ENCODE measurements at regions not wholly inside any gene's neighbourhood (a gene's known extent, or its start where the extent isn't known, plus 50 kb on each side); places are given as distances from the start of the nearest gene placed in this dataset.
"Not testable (repeated sequence)": the region's sequence is repeated elsewhere in the genome, so short reads cannot be mapped to it uniquely, and the experiment has no call there.

DNA sequence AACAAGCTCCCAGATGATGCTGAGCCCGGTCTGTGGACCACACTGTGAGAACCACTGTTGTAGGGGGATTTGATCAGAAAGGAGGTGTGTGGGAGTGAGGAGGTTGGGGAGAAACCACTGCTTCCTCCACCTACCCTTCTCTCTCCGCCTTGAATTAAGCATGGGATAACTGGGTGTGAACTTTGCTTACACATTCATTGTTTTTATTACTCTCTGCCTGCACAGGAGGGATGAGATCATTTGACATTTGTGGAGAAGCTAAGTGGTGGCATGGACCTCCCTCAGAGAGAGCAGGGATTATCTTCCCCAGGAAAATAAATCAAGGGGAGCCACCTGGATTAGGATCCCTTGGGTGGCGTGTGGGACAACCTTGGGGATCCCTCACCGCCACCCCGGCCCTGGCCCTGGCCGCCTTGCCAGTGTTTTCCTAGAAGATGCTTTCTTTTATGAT is 212.1 kb upstream of the ATP6AP2 start:
- Mint-ChIP-seq H3K27ac (no peak overlapping the region), H3K36me3 (ENCODE audit: low read depth) (no peaks in the 10 kb centered on the region), H3K27me3 (no peaks in the 10 kb centered on the region), H3K4me1 (no peaks in the 10 kb centered on the region), H3K9me3 (no peaks in the 10 kb centered on the region), H3K4me3 (no peak overlapping the region)
- no peak for DNase-seq
- intact Hi-C loops (cut with micrococcal nuclease) = no loop called here
- ChIA-PET POLR2A (no interaction called here), CTCF (no interaction called here)
- ATAC-seq (ENCODE audit: low read depth) = no peak
- TF ChIP-seq CTCF (IDR thresholded peaks at IDR 0.05) = no peak

DNA sequence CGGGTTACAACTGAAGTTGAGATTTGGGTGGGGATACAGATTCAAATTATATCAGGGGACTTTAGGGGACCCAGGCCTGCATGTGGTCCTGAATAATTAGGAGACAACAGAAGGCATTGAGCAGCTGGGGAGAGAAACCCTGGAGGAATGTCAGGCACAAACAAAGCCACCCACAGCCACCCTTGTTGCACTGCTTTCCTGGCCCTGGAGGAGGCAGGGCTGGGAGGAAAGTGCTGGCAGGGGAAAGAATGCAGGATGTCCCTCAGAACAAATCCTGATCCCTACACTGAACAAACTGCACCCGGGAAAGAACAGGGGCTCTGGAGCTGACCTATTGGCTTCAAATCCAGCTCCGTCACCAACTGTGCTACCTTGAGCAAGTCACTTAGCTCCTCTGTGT is 214.1 kb upstream of the ATP6AP2 start:
- no peak for TF ChIP-seq CTCF (IDR thresholded peaks at IDR 0.05)
- Mint-ChIP-seq H3K9me3 (no peaks in the 10 kb centered on the region), H3K36me3 (ENCODE audit: low read depth) (no peaks in the 10 kb centered on the region), H3K4me3 (no peak overlapping the region), H3K27ac (no peak overlapping the region), H3K27me3 (no peaks in the 10 kb centered on the region), H3K4me1 (no peaks in the 10 kb centered on the region)
- ChIA-PET CTCF (no interaction called here), POLR2A (no interaction called here)
- DNase-seq = no peak
- no peak for ATAC-seq (ENCODE audit: low read depth)
- intact Hi-C loops (cut with micrococcal nuclease) = no loop called here

DNA sequence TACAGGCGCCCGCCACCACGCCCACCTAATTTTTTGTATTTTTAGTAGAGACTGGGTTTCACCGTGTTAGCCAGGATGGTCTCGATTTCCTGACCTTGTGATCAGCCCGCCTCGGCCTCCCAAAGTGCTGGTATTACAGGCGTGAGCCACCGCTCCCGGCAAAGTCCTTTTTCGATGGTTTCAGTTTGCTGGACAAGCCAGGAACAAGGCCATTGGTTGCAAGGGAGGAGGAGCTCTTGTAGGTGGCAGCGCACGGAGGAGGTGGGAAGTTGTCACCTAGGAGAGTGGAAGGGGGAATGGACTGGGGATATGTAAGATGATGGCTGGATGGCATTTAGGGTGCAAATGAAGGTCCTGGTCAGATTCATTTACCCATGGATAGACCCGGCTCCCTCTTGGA is 218.5 kb upstream of the ATP6AP2 start:
- H3K4me1 Mint-ChIP-seq; H3K27ac Mint-ChIP-seq; H3K27me3 Mint-ChIP-seq; DNase-seq; POLR2A ChIA-PET; intact Hi-C loops (cut with micrococcal nuclease); CTCF ChIA-PET; H3K9me3 Mint-ChIP-seq; H3K4me3 Mint-ChIP-seq; H3K36me3 Mint-ChIP-seq (ENCODE audit: low read depth); ATAC-seq (ENCODE audit: low read depth): not testable (repeated sequence)

DNA sequence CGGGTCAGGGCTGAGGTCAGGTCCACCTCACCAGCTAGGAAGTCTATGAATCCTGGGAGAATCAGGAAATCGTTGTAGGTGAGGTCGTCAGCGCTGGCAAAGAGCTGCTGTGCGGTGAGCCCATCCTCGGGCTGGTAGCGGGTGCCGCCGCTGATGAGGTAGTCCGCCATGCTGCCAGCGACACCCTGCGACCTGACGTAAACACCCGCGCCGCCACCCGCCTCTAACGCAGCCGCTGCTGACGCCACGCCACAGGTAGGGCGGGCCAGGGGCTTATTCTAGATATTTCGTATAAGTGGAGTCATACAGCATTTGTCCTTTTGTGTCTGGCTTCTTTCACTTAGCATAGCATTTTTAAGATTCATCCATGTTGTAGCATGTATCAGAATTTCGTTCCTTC is 220.2 kb upstream of the ATP6AP2 start:
- Mint-ChIP-seq H3K9me3 (no peaks in the 10 kb centered on the region), H3K36me3 (ENCODE audit: low read depth) (no peaks in the 10 kb centered on the region)
- POLR2A ChIA-PET = no interaction called here

DNA sequence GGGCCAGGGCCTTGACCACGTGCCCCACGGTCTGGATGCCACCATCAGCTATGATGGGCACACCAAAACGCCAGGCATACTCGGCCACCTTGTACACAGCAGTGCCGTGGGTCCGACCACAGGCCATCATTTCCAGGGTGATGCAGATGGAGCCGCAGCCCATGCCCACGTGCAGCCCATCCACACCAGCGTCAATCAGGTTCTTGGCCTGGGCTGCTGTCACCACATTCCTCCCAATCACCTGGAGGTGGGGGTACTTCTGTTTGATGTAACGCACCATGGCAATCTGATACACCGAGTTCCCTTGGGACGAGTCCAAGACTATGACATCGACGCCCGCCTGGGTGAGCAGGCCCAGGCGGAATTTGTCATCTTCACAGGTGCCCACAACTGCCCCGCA is 221.2 kb upstream of the ATP6AP2 start:
- DNase-seq (no peak), ATAC-seq (ENCODE audit: low read depth) (no peak)
- POLR2A ChIA-PET = no interaction called here
- no peak for TF ChIP-seq CTCF (IDR thresholded peaks at IDR 0.05)
- CTCF ChIA-PET = no interaction called here
- Mint-ChIP-seq H3K36me3 (ENCODE audit: low read depth) (no peaks in the 10 kb centered on the region), H3K27me3 (no peaks in the 10 kb centered on the region), H3K4me3 (no peak overlapping the region), H3K27ac (no peak overlapping the region), H3K9me3 (no peaks in the 10 kb centered on the region), H3K4me1 (no peaks in the 10 kb centered on the region)
- intact Hi-C loops (cut with micrococcal nuclease) = no loop called here

More for the DNA sequence above, 220.2 kb upstream of the ATP6AP2 start:
- Mint-ChIP-seq H3K27ac (no peak overlapping the region), H3K27me3 (no peaks in the 10 kb centered on the region), H3K4me3 (no peak overlapping the region), H3K4me1 (no peaks in the 10 kb centered on the region)
- ATAC-seq (ENCODE audit: low read depth) = no peak
- CTCF ChIA-PET = no interaction called here
- no peak for DNase-seq
- intact Hi-C loops (cut with micrococcal nuclease) = no loop called here
- no peak for TF ChIP-seq CTCF (IDR thresholded peaks at IDR 0.05)

DNA sequence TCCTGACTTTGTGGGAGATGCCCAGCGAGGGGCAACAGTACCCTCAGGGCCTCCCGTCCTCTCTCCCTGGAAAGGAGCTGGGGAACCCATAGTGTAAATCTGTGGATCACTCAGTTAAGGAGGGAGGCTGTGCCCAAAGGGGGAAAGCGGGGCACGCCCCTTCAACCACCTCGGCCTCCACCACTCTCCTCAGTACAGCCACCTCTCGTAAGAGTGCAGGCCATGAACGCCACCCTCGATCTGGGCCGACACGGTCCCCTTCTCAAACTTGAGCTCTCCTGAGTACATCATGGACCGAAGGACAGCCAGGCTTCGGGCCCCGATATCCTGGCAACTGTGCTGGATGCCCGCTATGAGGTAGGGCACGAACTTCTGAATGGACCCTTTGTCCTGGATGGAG is 221.8 kb upstream of the ATP6AP2 start:
- Mint-ChIP-seq H3K36me3 (ENCODE audit: low read depth) (no peaks in the 10 kb centered on the region), H3K4me1 (no peaks in the 10 kb centered on the region), H3K27me3 (no peaks in the 10 kb centered on the region), H3K9me3 (no peaks in the 10 kb centered on the region), H3K27ac (no peak overlapping the region), H3K4me3 (no peak overlapping the region)
- intact Hi-C loops (cut with micrococcal nuclease) = no loop called here
- ChIA-PET POLR2A (no interaction called here), CTCF (no interaction called here)
- no peak for TF ChIP-seq CTCF (IDR thresholded peaks at IDR 0.05)
- no peak for DNase-seq
- ATAC-seq (ENCODE audit: low read depth) = no peak

Data from activated B cell treated with CpG ODN at 0.5 μM for 24 hours (primary cell).